ENCODE measurements at regions not wholly inside any gene's neighbourhood (a gene's known extent, or its start where the extent isn't known, plus 50 kb on each side); places are given as distances from the start of the nearest gene placed in this dataset.

GRCh38 chr2:180507028-180507427 is 473.4 kb upstream of the UBE2E3 start:
- no peak overlapping the region for H3K4me3 ChIP-seq (ENCODE audit: low read depth, low read length)
- TF ChIP-seq CTCF (IDR thresholded peaks at IDR 0.05; ENCODE audit: insufficient read depth, low read length, poor library complexity, severe bottlenecking), result no peak
- H3K36me3 ChIP-seq (ENCODE audit: control insufficient read depth, insufficient read depth, low read length), result no peaks in the 10 kb centered on the region
- DNase-seq (ENCODE audit: low read depth), result no peak
- H3K27me3 ChIP-seq (ENCODE audit: control insufficient read depth, insufficient read depth, low read length), result no peaks in the 10 kb centered on the region

DNA sequence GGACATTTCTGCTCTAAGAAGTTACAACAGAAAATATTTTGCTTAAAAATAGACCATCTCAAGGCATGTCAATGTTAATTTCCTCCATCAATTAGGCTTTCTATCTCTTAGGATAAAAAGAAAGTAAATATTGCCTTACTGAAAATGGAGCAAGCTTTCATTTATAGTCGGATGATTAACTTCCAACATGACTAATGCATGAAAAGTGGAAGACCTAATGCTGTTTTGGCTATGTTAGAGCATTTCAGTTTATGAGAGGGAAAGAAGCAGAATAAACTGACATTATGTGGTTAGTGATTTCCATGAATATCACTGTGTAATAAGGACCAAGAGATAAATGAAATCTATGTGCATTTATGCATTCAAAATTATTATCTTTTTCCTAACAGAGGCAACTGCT is 475.2 kb upstream of the UBE2E3 start:
- no peak for DNase-seq (ENCODE audit: low read depth)
- Histone ChIP-seq H3K27me3 (ENCODE audit: control insufficient read depth, insufficient read depth, low read length) (no peaks in the 10 kb centered on the region), H3K4me3 (ENCODE audit: low read depth, low read length) (no peak overlapping the region), H3K36me3 (ENCODE audit: control insufficient read depth, insufficient read depth, low read length) (no peaks in the 10 kb centered on the region)
- TF ChIP-seq CTCF (IDR thresholded peaks at IDR 0.05; ENCODE audit: insufficient read depth, low read length, poor library complexity, severe bottlenecking), result no peak

GRCh38 chr2:180497621-180498152 is 482.7 kb upstream of the UBE2E3 start:
- TF ChIP-seq CTCF (IDR thresholded peaks at IDR 0.05; ENCODE audit: insufficient read depth, low read length, poor library complexity, severe bottlenecking), result no peak

GRCh38 chr2:180495606-180496005 is 484.8 kb upstream of the UBE2E3 start:
- no peak overlapping the region for H3K4me3 ChIP-seq (ENCODE audit: low read depth, low read length)
- DNase-seq (ENCODE audit: low read depth), result no peak
- no peak for TF ChIP-seq CTCF (IDR thresholded peaks at IDR 0.05; ENCODE audit: insufficient read depth, low read length, poor library complexity, severe bottlenecking)
- no peaks in the 10 kb centered on the region for H3K36me3 ChIP-seq (ENCODE audit: control insufficient read depth, insufficient read depth, low read length)
- no peaks in the 10 kb centered on the region for H3K27me3 ChIP-seq (ENCODE audit: control insufficient read depth, insufficient read depth, low read length)

More at GRCh38 chr2:180497621-180498152, 482.7 kb upstream of the UBE2E3 start:
- Histone ChIP-seq H3K27me3 (ENCODE audit: control insufficient read depth, insufficient read depth, low read length) (no peaks in the 10 kb centered on the region), H3K36me3 (ENCODE audit: control insufficient read depth, insufficient read depth, low read length) (no peaks in the 10 kb centered on the region), H3K4me3 (ENCODE audit: low read depth, low read length) (no peak overlapping the region)
- DNase-seq (ENCODE audit: low read depth), result no peak

GRCh38 chr2:180494286-180494685 is 486.1 kb upstream of the UBE2E3 start:
- TF ChIP-seq CTCF (IDR thresholded peaks at IDR 0.05; ENCODE audit: insufficient read depth, low read length, poor library complexity, severe bottlenecking), result no peak
- Histone ChIP-seq H3K27me3 (ENCODE audit: control insufficient read depth, insufficient read depth, low read length) (no peaks in the 10 kb centered on the region), H3K4me3 (ENCODE audit: low read depth, low read length) (no peak overlapping the region), H3K36me3 (ENCODE audit: control insufficient read depth, insufficient read depth, low read length) (no peaks in the 10 kb centered on the region)
- no peak for DNase-seq (ENCODE audit: low read depth)

DNA sequence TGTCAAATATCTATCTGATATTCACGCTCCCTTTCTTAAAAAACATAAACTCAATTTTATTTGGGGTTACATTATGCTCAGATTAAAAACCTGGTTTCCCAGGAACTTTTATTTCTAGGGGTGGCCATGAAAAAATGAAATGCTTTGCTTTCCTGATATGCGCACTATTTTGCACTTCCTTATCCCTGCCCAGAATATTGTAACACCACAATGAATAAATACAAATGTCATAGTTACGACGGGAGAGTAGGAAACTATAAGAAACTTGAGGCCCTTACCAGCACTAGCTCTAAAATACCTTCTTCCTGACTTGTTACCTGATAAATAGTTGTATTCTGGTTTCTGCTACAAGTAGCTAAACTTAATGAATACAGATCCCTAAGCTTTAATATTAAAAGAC is 475.6 kb upstream of the CWC22 start:
- no peak for DNase-seq (ENCODE audit: low read depth)
- Histone ChIP-seq H3K36me3 (ENCODE audit: control insufficient read depth, insufficient read depth, low read length) (no peaks in the 10 kb centered on the region), H3K27me3 (ENCODE audit: control insufficient read depth, insufficient read depth, low read length) (no peaks in the 10 kb centered on the region), H3K4me3 (ENCODE audit: low read depth, low read length) (no peak overlapping the region)
- no peak for TF ChIP-seq CTCF (IDR thresholded peaks at IDR 0.05; ENCODE audit: insufficient read depth, low read length, poor library complexity, severe bottlenecking)

Measured in kidney epithelial cell (primary cell).